H9 (cell line): ENCODE measurements at regions not wholly inside any gene's neighbourhood (a gene's known extent, or its start where the extent isn't known, plus 50 kb on each side); places are given as distances from the start of the nearest gene placed in this dataset.

Experiments
- DNase-seq: peaks from one replicate; pipeline ENCODE4 v3.0.0-alpha.2; 2017
- H2AFZ ChIP-seq: one replicate; pipeline ENCODE4 v1.6.1; 2013; ENCODE audit warnings: mild to moderate bottlenecking, low read length, control low read depth, moderate library complexity
- H2AK5ac ChIP-seq: 2 replicates; pipeline ENCODE4 v1.6.1; 2013; ENCODE audit warnings: low read length, control low read depth, mixed read lengths; ENCODE audit not compliant: insufficient read length
- H2BK120ac ChIP-seq: one replicate; pipeline ENCODE4 v1.6.1; 2013; ENCODE audit warnings: low read depth, mild to moderate bottlenecking, low read length, control low read depth, inconsistent platforms; ENCODE audit not compliant: poor library complexity, severe bottlenecking
- H2BK12ac ChIP-seq: 2 replicates; pipeline ENCODE4 v1.6.1; 2013; ENCODE audit warnings: low read length, control low read depth, mixed read lengths, low read depth; ENCODE audit not compliant: insufficient read length
- H2BK15ac ChIP-seq: 2 replicates; pipeline ENCODE4 v1.6.1; 2013; ENCODE audit warnings: low read depth, low read length, control low read depth
- H2BK20ac ChIP-seq: one replicate; pipeline ENCODE4 v1.6.1; 2013; ENCODE audit warnings: low read depth, mild to moderate bottlenecking, low read length, control low read depth, inconsistent platforms; ENCODE audit not compliant: poor library complexity, severe bottlenecking
- H2BK5ac ChIP-seq: 2 replicates; pipeline ENCODE4 v1.6.1; 2013; ENCODE audit warnings: low read length, control low read depth, mixed read lengths; ENCODE audit not compliant: insufficient read length
- H3K14ac ChIP-seq: 2 replicates; pipeline ENCODE4 v1.6.1; 2013; ENCODE audit warnings: low read length, control low read depth; ENCODE audit not compliant: insufficient read depth
- H3K18ac ChIP-seq: 2 replicates; pipeline ENCODE4 v1.6.1; 2013; ENCODE audit warnings: low read depth, mild to moderate bottlenecking, mixed read lengths, low read length, control low read depth; ENCODE audit not compliant: insufficient read length
- H3K23ac ChIP-seq: 2 replicates; pipeline ENCODE4 v1.6.1; 2013; ENCODE audit warnings: low read length, control low read depth, mixed read lengths, low read depth; ENCODE audit not compliant: insufficient read length
- H3K23me2 ChIP-seq: 2 replicates; pipeline ENCODE4 v1.6.1; 2013; ENCODE audit warnings: low read depth, mild to moderate bottlenecking, mixed read lengths, low read length, control low read depth; ENCODE audit not compliant: insufficient read length, poor library complexity, severe bottlenecking
- H3K27ac ChIP-seq: 2 replicates; pipeline ENCODE4 v1.5.1; 2013; ENCODE audit warnings: low read length, control low read depth, mixed read lengths, low read depth; ENCODE audit not compliant: insufficient read length
- H3K27me3 ChIP-seq: 2 replicates; pipeline ENCODE4 v1.6.1; 2013; ENCODE audit warnings: low read length, control low read depth, inconsistent platforms; ENCODE audit not compliant: insufficient read depth
- H3K4ac ChIP-seq: 2 replicates; pipeline ENCODE4 v1.6.1; 2013; ENCODE audit warnings: low read depth, mild to moderate bottlenecking, control low read depth, inconsistent platforms, low read length, moderate library complexity
- H3K4me1 ChIP-seq: 2 replicates; pipeline ENCODE4 v1.6.1; 2013; ENCODE audit warnings: low read length, control low read depth, inconsistent platforms; ENCODE audit not compliant: insufficient read depth
- H3K4me2 ChIP-seq: 2 replicates; pipeline ENCODE4 v1.6.1; 2013; ENCODE audit warnings: low read length, control low read depth, mixed read lengths; ENCODE audit not compliant: insufficient read length, insufficient read depth
- H3K56ac ChIP-seq: 2 replicates; pipeline ENCODE4 v1.6.1; 2013; ENCODE audit warnings: low read depth, mild to moderate bottlenecking, mixed read lengths, low read length, control low read depth; ENCODE audit not compliant: insufficient read length
- H3K79me1 ChIP-seq: 2 replicates; pipeline ENCODE4 v1.6.1; 2013; ENCODE audit warnings: low read depth, mild to moderate bottlenecking, moderate library complexity, low read length, control low read depth, inconsistent platforms; ENCODE audit not compliant: insufficient read depth, poor library complexity, severe bottlenecking
- H3K79me2 ChIP-seq: 2 replicates; pipeline ENCODE4 v1.6.1; 2013; ENCODE audit warnings: low read length, control low read depth, inconsistent platforms; ENCODE audit not compliant: insufficient read depth
- H3K9ac ChIP-seq: 2 replicates; pipeline ENCODE4 v1.6.1; 2013; ENCODE audit warnings: low read length, control low read depth, mixed read lengths; ENCODE audit not compliant: insufficient read length; ENCODE audit errors: extremely low read depth
- H3K9me3 ChIP-seq: one replicate; pipeline ENCODE4 v1.6.1; 2013; ENCODE audit warnings: low read depth, low read length, inconsistent platforms; ENCODE audit not compliant: control insufficient read depth
- H3T11ph ChIP-seq: one replicate; pipeline ENCODE4 v1.6.1; 2013; ENCODE audit warnings: mild to moderate bottlenecking, low read length, control low read depth, inconsistent platforms
- H4K20me1 ChIP-seq: one replicate; pipeline ENCODE4 v1.6.1; 2013; ENCODE audit not compliant: control insufficient read depth, insufficient read length, insufficient read depth
- H4K5ac ChIP-seq: 2 replicates; pipeline ENCODE4 v1.6.1; 2013; ENCODE audit warnings: low read depth, mild to moderate bottlenecking, mixed read lengths, low read length, control low read depth; ENCODE audit not compliant: insufficient read length
- H4K8ac ChIP-seq: replicated peaks from 2 replicates; pipeline ENCODE4 v1.6.1; 2013; ENCODE audit warnings: low read length, control low read depth, mixed read lengths, low read depth; ENCODE audit not compliant: insufficient read length
- H4K91ac ChIP-seq: 2 replicates; pipeline ENCODE4 v1.6.1; 2013; ENCODE audit warnings: low read depth, mild to moderate bottlenecking, moderate library complexity, mixed read lengths, low read length, control low read depth; ENCODE audit not compliant: insufficient read length
- H3K27ac Mint-ChIP-seq, 3 experiments: 2 replicates in 2 of 3; 3 replicates in 1 of 3; pipeline ENCODE4 v1.8.0; 2020 to 2021; ENCODE audit warnings: mixed read lengths in 3 of 3, mild to moderate bottlenecking in 1 of 3, moderate library complexity in 1 of 3
- H3K27me3 Mint-ChIP-seq: 2 replicates; pipeline ENCODE4 v1.8.0; 2021; ENCODE audit warnings: low read depth, mild to moderate bottlenecking, moderate library complexity, mixed read lengths
- H3K36me3 Mint-ChIP-seq, 3 experiments: 2 replicates in 2 of 3; 3 replicates in 1 of 3; pipeline ENCODE4 v1.8.0; 2020 to 2021; ENCODE audit warnings: low read depth in 3 of 3, mixed read lengths in 3 of 3; ENCODE audit not compliant: insufficient read depth in 1 of 3
- H3K4me1 Mint-ChIP-seq, 2 experiments: 2 replicates each; pipeline ENCODE4 v1.8.0; 2020; ENCODE audit warnings: mixed read lengths in 2 of 2
- H3K4me3 Mint-ChIP-seq, 2 experiments: 2 replicates in 1 of 2; 3 replicates in 1 of 2; pipeline ENCODE4 v1.8.0; 2020 to 2021; ENCODE audit warnings: mild to moderate bottlenecking in 2 of 2, mixed read lengths in 2 of 2, moderate library complexity in 1 of 2
- H3K9me3 Mint-ChIP-seq, 2 experiments: 2 replicates in 1 of 2; 3 replicates in 1 of 2; pipeline ENCODE4 v1.8.0; 2020; ENCODE audit warnings: mild to moderate bottlenecking in 2 of 2, mixed read lengths in 2 of 2, moderate library complexity in 1 of 2
- CTCF ChIP-seq: fragments of 200-600 bp; sonication (generic); conservative IDR thresholded peaks from 3 replicates; pipeline ENCODE4 v1.8.0; 2021; ENCODE audit warnings: antibody characterized with exemption, mild to moderate bottlenecking
- WGBS: extraction: QIAGEN DNeasy Blood & Tissue Kit; methylation state at CpG from one replicate; pipeline ENCODE4 v1.1.7; 2013; ENCODE audit warnings: missing lambda C conversion rate, low lambda C conversion rate, mixed read lengths; ENCODE audit not compliant: insufficient read length; ENCODE audit errors: extremely low coverage; 5-methylcytosine and 5-hydroxymethylcytosine counted together

GRCh38 chr12:24281341-24281740 lies 331.9 kb upstream of the SOX5 start:
- Histone ChIP-seq H3T11ph (no peak overlapping the region), H4K8ac (no peak overlapping the region), H2BK120ac (no peak overlapping the region), H3K27ac (no peak overlapping the region), H3K4me2 (no peak overlapping the region), H4K20me1 (no peaks in the 10 kb centered on the region), H3K79me2 (no peaks in the 10 kb centered on the region), H2AK5ac (no peak overlapping the region), H3K9me3 (no peaks in the 10 kb centered on the region), H3K27me3 (no peaks in the 10 kb centered on the region), H3K14ac (no peak overlapping the region), H2BK5ac (no peak overlapping the region), H2BK20ac (no peak overlapping the region), H3K18ac (no peak overlapping the region), H4K91ac (no peak overlapping the region), H2BK15ac (no peak overlapping the region), H4K5ac (no peak overlapping the region), H3K4ac (no peak overlapping the region), H3K23me2 (no peaks in the 10 kb centered on the region), H3K56ac (no peak overlapping the region), H3K79me1 (no peaks in the 10 kb centered on the region), H3K9ac (no peak overlapping the region), H2AFZ (no peak overlapping the region), H2BK12ac (no peak overlapping the region), H3K23ac (no peak overlapping the region), H3K4me1 (peaks cover 2% of the 10 kb centered on the region; the same call in 1 of the 2 replicates)
- no CpG with 5 or more reads among the region's 5 CpGs for WGBS
- DNase-seq = no peak
- peaks cover 29 to 36% of the 10 kb centered on the region in 2 experiments for H3K4me1 Mint-ChIP-seq
- no peaks in the 10 kb centered on the region for H3K27me3 Mint-ChIP-seq
- H3K27ac Mint-ChIP-seq = peak overlapping the region in 2 of 3 experiments; percentile 41 to 69; a peak in 2 of 7 replicates
- H3K4me3 Mint-ChIP-seq = no peak overlapping the region
- no peaks in the 10 kb centered on the region for H3K9me3 Mint-ChIP-seq
- no peaks in the 10 kb centered on the region; a peak in 1 of 7 replicates for H3K36me3 Mint-ChIP-seq
- TF ChIP-seq CTCF = no peak
